Fibroblast of skin of right biceps (primary cell): ENCODE measurements at regions not wholly inside any gene's neighbourhood (a gene's known extent, or its start where the extent isn't known, plus 50 kb on each side); places are given as distances from the start of the nearest gene placed in this dataset.
A peak's percentile ranks its signal among the peaks of the same experiment; 100 is the strongest.

Experiments used
- DNase-seq: peaks from one replicate; pipeline ENCODE4 v3.0.0-alpha.2; 2013

GRCh38 chr3:72058493-72059081, 273.6 kb upstream of the PROK2 start:
- DNase-seq, result no peak

- no peak for DNase-seq
Measured at GRCh38 chr3:72055436-72055835, 270.5 kb upstream of the PROK2 start.

- DNase-seq, result no peak
Measured at GRCh38 chr3:72054976-72055375, 270.0 kb upstream of the PROK2 start.

GRCh38 chr3:72052841-72053409, 268.0 kb upstream of the PROK2 start:
- peak; percentile 29 for DNase-seq

GRCh38 chr3:72050771-72051170, 265.8 kb upstream of the PROK2 start:
- no peak for DNase-seq

GRCh38 chr3:72050048-72050632, 265.2 kb upstream of the PROK2 start:
- no peak for DNase-seq

- no peak for DNase-seq
Measured at GRCh38 chr3:72049300-72049699, 264.4 kb upstream of the PROK2 start.

GRCh38 chr3:72048873-72049272, 263.9 kb upstream of the PROK2 start:
- no peak for DNase-seq

- DNase-seq, result no peak
Measured at GRCh38 chr3:72047221-72047871, 262.4 kb upstream of the PROK2 start.

- DNase-seq, result peak; percentile 70
Measured at GRCh38 chr3:72044231-72044855, 259.4 kb upstream of the PROK2 start.

- no peak for DNase-seq
Measured at GRCh38 chr3:72043204-72044133, 258.5 kb upstream of the PROK2 start.

GRCh38 chr3:72042397-72043203, 257.7 kb upstream of the PROK2 start:
- DNase-seq, result peak; percentile 93

- DNase-seq, result peak; percentile 12
Measured at GRCh38 chr3:72041511-72041910, 256.6 kb upstream of the PROK2 start.

- no peak for DNase-seq
Measured at GRCh38 chr3:72041076-72041475, 256.1 kb upstream of the PROK2 start.

- DNase-seq, result no peak
Measured at GRCh38 chr3:72039677-72040076, 254.7 kb upstream of the PROK2 start.

- peak; percentile 59 for DNase-seq
Measured at GRCh38 chr3:72036899-72037298, 252.0 kb upstream of the PROK2 start.

GRCh38 chr3:72035606-72036005, 250.7 kb upstream of the PROK2 start:
- DNase-seq, result no peak

GRCh38 chr3:72034986-72035385, 250.0 kb upstream of the PROK2 start:
- DNase-seq, result no peak

GRCh38 chr3:72033666-72034428, 248.9 kb upstream of the PROK2 start:
- no peak for DNase-seq

- peak; percentile 18 for DNase-seq
Measured at GRCh38 chr3:72032441-72033135, 247.6 kb upstream of the PROK2 start.
